Osteoblast (primary cell): ENCODE measurements at regions not wholly inside any gene's neighbourhood (a gene's known extent, or its start where the extent isn't known, plus 50 kb on each side); places are given as distances from the start of the nearest gene placed in this dataset.

Experiments
- DNase-seq: peaks from one replicate; pipeline ENCODE4 v3.0.0; 2011; ENCODE audit warnings: low spot score, mixed read lengths; ENCODE audit not compliant: insufficient read length; ENCODE audit errors: missing footprints
- H2AFZ ChIP-seq: 2 replicates; pipeline ENCODE4 v1.6.0; 2011; ENCODE audit warnings: mild to moderate bottlenecking, low read length
- H3K27ac ChIP-seq: 2 replicates; pipeline ENCODE4 v1.5.1; 2011; ENCODE audit warnings: mild to moderate bottlenecking, low read depth, low read length, moderate library complexity
- H3K27me3 ChIP-seq: 2 replicates; pipeline ENCODE4 v1.6.0; 2012; ENCODE audit warnings: mild to moderate bottlenecking, control low read depth, inconsistent platforms, low read length, moderate library complexity; ENCODE audit not compliant: insufficient read depth
- H3K36me3 ChIP-seq: 2 replicates; pipeline ENCODE4 v1.5.1; 2011; ENCODE audit warnings: mild to moderate bottlenecking, low read length, control low read depth, moderate library complexity; ENCODE audit not compliant: insufficient read depth
- H3K4me1 ChIP-seq: 2 replicates; pipeline ENCODE4 v1.5.1; 2011; ENCODE audit warnings: mild to moderate bottlenecking, low read length, control low read depth, moderate library complexity; ENCODE audit not compliant: insufficient read depth
- H3K4me2 ChIP-seq: 2 replicates; pipeline ENCODE4 v1.6.0; 2011; ENCODE audit warnings: mild to moderate bottlenecking, low read length; ENCODE audit not compliant: insufficient read depth
- H3K4me3 ChIP-seq: fragments of 200-600 bp; sonication (generic); 3 replicates; pipeline ENCODE4 v1.5.1; 2012; ENCODE audit warnings: mild to moderate bottlenecking, low read length, inconsistent platforms; ENCODE audit not compliant: insufficient read depth
- H3K79me2 ChIP-seq: 2 replicates; pipeline ENCODE4 v1.6.0; 2012; ENCODE audit warnings: mild to moderate bottlenecking, low read length, control low read depth, inconsistent platforms; ENCODE audit not compliant: insufficient read depth
- H3K9me3 ChIP-seq: 2 replicates; pipeline ENCODE4 v1.5.1; 2011; ENCODE audit warnings: low read depth, low read length, control low read depth
- H4K20me1 ChIP-seq: 2 replicates; pipeline ENCODE4 v1.6.0; 2012; ENCODE audit warnings: mild to moderate bottlenecking, low read length, control low read depth; ENCODE audit not compliant: insufficient read depth
- TF ChIP-seq, protein P1 (sequence below): IDR thresholded peaks from 2 replicates; pipeline ENCODE4 v1.5.1; 2011; ENCODE audit warnings: mild to moderate bottlenecking, low read depth, low read length, moderate library complexity; ENCODE audit errors: extremely low read depth

DNA sequence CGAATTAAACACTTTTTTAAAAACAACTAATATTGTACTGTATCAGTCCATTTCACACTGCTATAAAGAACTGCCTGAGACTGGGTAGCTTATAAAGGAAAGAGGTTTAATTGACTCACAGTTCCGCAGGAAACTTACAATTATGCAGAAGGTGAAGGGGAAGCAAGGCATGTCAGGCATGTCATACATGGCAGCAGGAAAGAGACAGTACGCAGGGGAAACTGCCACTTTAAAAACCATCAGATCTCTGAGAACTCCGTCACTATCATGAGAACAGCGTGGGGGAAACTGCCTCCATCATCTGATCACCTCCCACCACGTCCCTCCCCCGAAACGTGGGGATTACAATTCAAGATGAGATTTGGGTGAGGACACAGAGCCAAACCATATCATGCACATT is 162.8 kb upstream of the TPM1 start:
- Histone ChIP-seq H3K4me2 (no peak overlapping the region), H3K9me3 (no peaks in the 10 kb centered on the region)

DNA sequence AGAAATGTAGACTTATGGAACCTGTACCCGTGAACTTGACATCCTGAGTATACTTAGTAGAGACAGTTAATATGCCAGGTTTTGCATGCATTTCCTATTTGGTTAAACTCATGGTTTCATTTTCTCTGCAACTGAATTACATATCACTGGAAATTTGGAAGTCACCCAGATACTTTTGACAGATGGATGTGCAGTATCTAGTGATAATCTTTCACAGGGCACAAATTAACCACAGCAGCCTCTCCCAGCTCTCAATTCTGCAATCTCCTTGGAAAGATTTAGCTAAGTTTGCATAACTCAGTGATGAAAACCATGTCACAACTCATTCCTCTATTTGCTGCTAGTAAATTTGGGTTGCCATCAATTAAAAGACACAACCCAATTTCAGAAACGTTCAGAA is 162.3 kb upstream of the TPM1 start:
- Histone ChIP-seq H3K4me2 (peak overlapping the region; percentile 33), H3K27ac (no peak overlapping the region)

More for the DNA sequence above, 162.8 kb upstream of the TPM1 start:
- no peak overlapping the region for H3K27ac ChIP-seq
- no peaks in the 10 kb centered on the region for H4K20me1 ChIP-seq
- no peaks in the 10 kb centered on the region for H3K4me1 ChIP-seq
- no peaks in the 10 kb centered on the region for H3K27me3 ChIP-seq
- no peak for DNase-seq
- H3K4me3 ChIP-seq = no peak overlapping the region
- TF ChIP-seq, protein P1, sequence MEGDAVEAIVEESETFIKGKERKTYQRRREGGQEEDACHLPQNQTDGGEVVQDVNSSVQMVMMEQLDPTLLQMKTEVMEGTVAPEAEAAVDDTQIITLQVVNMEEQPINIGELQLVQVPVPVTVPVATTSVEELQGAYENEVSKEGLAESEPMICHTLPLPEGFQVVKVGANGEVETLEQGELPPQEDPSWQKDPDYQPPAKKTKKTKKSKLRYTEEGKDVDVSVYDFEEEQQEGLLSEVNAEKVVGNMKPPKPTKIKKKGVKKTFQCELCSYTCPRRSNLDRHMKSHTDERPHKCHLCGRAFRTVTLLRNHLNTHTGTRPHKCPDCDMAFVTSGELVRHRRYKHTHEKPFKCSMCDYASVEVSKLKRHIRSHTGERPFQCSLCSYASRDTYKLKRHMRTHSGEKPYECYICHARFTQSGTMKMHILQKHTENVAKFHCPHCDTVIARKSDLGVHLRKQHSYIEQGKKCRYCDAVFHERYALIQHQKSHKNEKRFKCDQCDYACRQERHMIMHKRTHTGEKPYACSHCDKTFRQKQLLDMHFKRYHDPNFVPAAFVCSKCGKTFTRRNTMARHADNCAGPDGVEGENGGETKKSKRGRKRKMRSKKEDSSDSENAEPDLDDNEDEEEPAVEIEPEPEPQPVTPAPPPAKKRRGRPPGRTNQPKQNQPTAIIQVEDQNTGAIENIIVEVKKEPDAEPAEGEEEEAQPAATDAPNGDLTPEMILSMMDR = no peak
- H3K79me2 ChIP-seq = no peaks in the 10 kb centered on the region
- H2AFZ ChIP-seq = no peak overlapping the region
- H3K36me3 ChIP-seq = no peaks in the 10 kb centered on the region

GRCh38 chr15:62881056-62881455 is 161.5 kb upstream of the TPM1 start:
- no peak for DNase-seq
- TF ChIP-seq, protein P1 = no peak
- H3K9me3 ChIP-seq = no peaks in the 10 kb centered on the region
- peaks cover under 1% of the 10 kb centered on the region for H3K4me1 ChIP-seq
- H3K4me2 ChIP-seq = no peak overlapping the region
- no peaks in the 10 kb centered on the region for H3K36me3 ChIP-seq
- H2AFZ ChIP-seq = no peak overlapping the region
- no peak overlapping the region for H3K4me3 ChIP-seq
- H3K27me3 ChIP-seq = no peaks in the 10 kb centered on the region
- no peak overlapping the region for H3K27ac ChIP-seq
- no peaks in the 10 kb centered on the region for H4K20me1 ChIP-seq
- no peaks in the 10 kb centered on the region for H3K79me2 ChIP-seq

More for the DNA sequence above, 162.3 kb upstream of the TPM1 start:
- Histone ChIP-seq H3K27me3 (no peaks in the 10 kb centered on the region), H3K4me3 (no peak overlapping the region), H3K4me1 (no peaks in the 10 kb centered on the region), H4K20me1 (no peaks in the 10 kb centered on the region), H3K79me2 (no peaks in the 10 kb centered on the region), H3K36me3 (no peaks in the 10 kb centered on the region), H2AFZ (no peak overlapping the region), H3K9me3 (no peaks in the 10 kb centered on the region)
- DNase-seq = no peak
- TF ChIP-seq, protein P1 = no peak

GRCh38 chr15:62883938-62884479 is 158.5 kb upstream of the TPM1 start:
- Histone ChIP-seq H3K4me2 (no peak overlapping the region), H3K27ac (no peak overlapping the region), H3K27me3 (no peaks in the 10 kb centered on the region)

More at GRCh38 chr15:62883938-62884479, 158.5 kb upstream of the TPM1 start:
- TF ChIP-seq, protein P1 = no peak
- Histone ChIP-seq H4K20me1 (no peaks in the 10 kb centered on the region), H3K4me3 (no peak overlapping the region), H3K4me1 (peaks cover 23% of the 10 kb centered on the region), H3K9me3 (no peaks in the 10 kb centered on the region), H3K36me3 (no peaks in the 10 kb centered on the region), H2AFZ (no peak overlapping the region), H3K79me2 (no peaks in the 10 kb centered on the region)
- no peak for DNase-seq
